HG03378 (cell line): ENCODE measurements at regions not wholly inside any gene's neighbourhood (a gene's known extent, or its start where the extent isn't known, plus 50 kb on each side); places are given as distances from the start of the nearest gene placed in this dataset.
A peak's percentile ranks its signal among the peaks of the same experiment; 100 is the strongest.

Experiments used
- ATAC-seq: cut with Tn5 transposase; IDR thresholded peaks from one replicate; pipeline ENCODE4 v1.9.1; 2021; ENCODE audit warnings: mild to moderate bottlenecking, moderate library complexity; ENCODE audit not compliant: unreplicated experiment

GRCh38 chr12:94717656-94718055 is 67.3 kb upstream of the TMCC3 start:
- no peak for ATAC-seq

- ATAC-seq = no peak
Measured at GRCh38 chr12:94717108-94717507, 66.8 kb upstream of the TMCC3 start.

GRCh38 chr12:94716339-94716738 is 66.0 kb upstream of the TMCC3 start:
- ATAC-seq = no peak

GRCh38 chr12:94714378-94715114 is 64.2 kb upstream of the TMCC3 start:
- ATAC-seq = no peak

- no peak for ATAC-seq
Measured at GRCh38 chr12:94712815-94713515, 62.6 kb upstream of the TMCC3 start.

- no peak for ATAC-seq
Measured at GRCh38 chr12:94710933-94711332, 60.6 kb upstream of the TMCC3 start.

- no peak for ATAC-seq
Measured at GRCh38 chr12:94707892-94708291, 57.5 kb upstream of the TMCC3 start.

- no peak for ATAC-seq
Measured at GRCh38 chr12:94707036-94707435, 56.7 kb upstream of the TMCC3 start.

GRCh38 chr12:94706250-94706661 is 55.9 kb upstream of the TMCC3 start:
- peak; percentile 72 for ATAC-seq

GRCh38 chr12:94705676-94706075 is 55.3 kb upstream of the TMCC3 start:
- peak; percentile 12 for ATAC-seq

- ATAC-seq = no peak
Measured at GRCh38 chr12:94704452-94705306, 54.3 kb upstream of the TMCC3 start.

- no peak for ATAC-seq
Measured at GRCh38 chr12:94702696-94703095, 52.3 kb upstream of the TMCC3 start.

- ATAC-seq = no peak
Measured at GRCh38 chr12:94701711-94702110, 51.4 kb upstream of the TMCC3 start.

GRCh38 chr12:94700662-94701061 is 50.3 kb upstream of the TMCC3 start:
- ATAC-seq = no peak
